ENCODE measurements at regions not wholly inside any gene's neighbourhood (a gene's known extent, or its start where the extent isn't known, plus 50 kb on each side); places are given as distances from the start of the nearest gene placed in this dataset.

DNA sequence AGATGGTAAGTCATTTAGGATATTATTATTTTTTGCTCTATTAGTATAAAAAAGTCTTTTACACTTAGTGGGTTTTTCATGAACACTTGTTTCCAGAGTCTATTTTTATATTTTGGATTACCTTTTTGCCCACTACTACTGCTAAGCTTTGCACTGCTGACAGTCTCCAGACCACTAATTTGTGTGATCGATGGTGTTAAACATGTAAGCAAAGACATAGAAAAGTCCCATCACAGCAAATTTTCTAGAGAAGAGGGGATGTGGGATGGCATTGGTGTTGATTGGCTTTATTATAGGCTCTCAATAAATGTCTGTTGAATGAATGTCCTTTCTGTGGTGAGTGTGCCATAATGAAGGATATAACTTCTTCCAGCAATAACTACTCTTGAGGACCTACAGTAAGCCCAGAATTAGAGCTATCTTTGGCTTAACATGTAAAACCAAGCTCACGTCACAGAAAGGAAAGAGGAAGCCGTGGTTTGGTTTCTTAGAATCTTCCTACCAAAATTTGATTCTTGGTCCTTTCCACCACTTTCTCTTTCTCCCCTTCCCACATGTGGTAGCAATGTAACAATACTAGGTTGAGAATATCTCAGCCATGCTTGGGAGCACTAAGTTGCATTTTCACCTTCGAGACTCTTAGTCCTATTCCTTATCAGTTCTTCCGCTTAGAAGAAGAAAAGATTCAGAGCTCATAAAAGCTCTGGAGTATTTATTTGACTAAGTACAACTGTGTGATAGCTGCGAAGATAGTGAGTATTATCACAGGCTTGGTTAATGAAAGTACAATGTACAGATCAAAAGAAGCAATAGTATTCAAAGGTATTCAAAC, 90.6 kb upstream of the UMPS start:
- TF ChIP-seq, protein P1, sequence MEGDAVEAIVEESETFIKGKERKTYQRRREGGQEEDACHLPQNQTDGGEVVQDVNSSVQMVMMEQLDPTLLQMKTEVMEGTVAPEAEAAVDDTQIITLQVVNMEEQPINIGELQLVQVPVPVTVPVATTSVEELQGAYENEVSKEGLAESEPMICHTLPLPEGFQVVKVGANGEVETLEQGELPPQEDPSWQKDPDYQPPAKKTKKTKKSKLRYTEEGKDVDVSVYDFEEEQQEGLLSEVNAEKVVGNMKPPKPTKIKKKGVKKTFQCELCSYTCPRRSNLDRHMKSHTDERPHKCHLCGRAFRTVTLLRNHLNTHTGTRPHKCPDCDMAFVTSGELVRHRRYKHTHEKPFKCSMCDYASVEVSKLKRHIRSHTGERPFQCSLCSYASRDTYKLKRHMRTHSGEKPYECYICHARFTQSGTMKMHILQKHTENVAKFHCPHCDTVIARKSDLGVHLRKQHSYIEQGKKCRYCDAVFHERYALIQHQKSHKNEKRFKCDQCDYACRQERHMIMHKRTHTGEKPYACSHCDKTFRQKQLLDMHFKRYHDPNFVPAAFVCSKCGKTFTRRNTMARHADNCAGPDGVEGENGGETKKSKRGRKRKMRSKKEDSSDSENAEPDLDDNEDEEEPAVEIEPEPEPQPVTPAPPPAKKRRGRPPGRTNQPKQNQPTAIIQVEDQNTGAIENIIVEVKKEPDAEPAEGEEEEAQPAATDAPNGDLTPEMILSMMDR (IDR thresholded peaks at IDR 0.05; ENCODE audit: extremely low read depth in 1 of 2, insufficient read depth in 1 of 2, low read depth in 1 of 2, low read length in 2 of 2) = no peak
- TF ChIP-seq POLR2AphosphoS5 (IDR thresholded peaks at IDR 0.05; ENCODE audit: insufficient read depth, low read depth, low read length) (no peak), POLR2A (IDR thresholded peaks at IDR 0.05; ENCODE audit: low read depth, low read length) (no peak), EZH2 (IDR thresholded peaks at IDR 0.05; ENCODE audit: borderline replicate concordance, low read depth, low read length, severe bottlenecking) (no peak), MYC (IDR thresholded peaks at IDR 0.05; ENCODE audit: low read depth, low read length) (no peak)
- TF ChIP-seq, protein P2, sequence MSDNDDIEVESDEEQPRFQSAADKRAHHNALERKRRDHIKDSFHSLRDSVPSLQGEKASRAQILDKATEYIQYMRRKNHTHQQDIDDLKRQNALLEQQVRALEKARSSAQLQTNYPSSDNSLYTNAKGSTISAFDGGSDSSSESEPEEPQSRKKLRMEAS (IDR thresholded peaks at IDR 0.05; ENCODE audit: insufficient read depth, insufficient read length) = no peak
